Activated CD4-positive, alpha-beta T cell treated with anti-CD3 and anti-CD28 coated beads, Interleukin-2, amount 50 U/mL, for 16 hours (primary cell): ENCODE measurements at regions not wholly inside any gene's neighbourhood (a gene's known extent, or its start where the extent isn't known, plus 50 kb on each side); places are given as distances from the start of the nearest gene placed in this dataset.

Experiments
- DNase-seq: peaks from one replicate; pipeline ENCODE4 v3.0.0-alpha.2; 2020

DNA sequence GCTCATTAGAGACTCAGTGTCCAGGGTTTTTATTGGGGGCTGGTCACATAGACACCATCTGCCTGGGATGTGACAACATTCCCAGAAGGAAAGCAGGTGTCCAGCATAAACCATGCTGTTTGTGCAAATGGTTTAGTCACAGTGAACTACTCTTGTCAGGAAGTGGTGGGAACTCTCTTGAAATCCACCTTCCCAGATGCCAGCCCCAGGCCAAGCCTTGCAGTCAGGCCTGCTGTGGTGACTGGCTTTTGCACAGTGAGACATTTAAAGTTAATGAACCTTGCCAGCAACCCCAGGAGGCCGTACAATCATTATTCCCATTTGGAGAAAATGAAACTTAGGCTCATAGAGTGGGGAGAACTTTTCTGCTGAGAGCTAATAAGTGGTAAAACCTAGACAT, 242.5 kb upstream of the KCNG1 start:
- DNase-seq: no peak

- no peak for DNase-seq
These were observed 239.3 kb upstream of the KCNG1 start for GRCh38 chr20:51262240-51262639.

GRCh38 chr20:51259455-51259854, 236.5 kb upstream of the KCNG1 start:
- DNase-seq: no peak

GRCh38 chr20:51258582-51259165, 235.8 kb upstream of the KCNG1 start:
- DNase-seq: no peak

DNA sequence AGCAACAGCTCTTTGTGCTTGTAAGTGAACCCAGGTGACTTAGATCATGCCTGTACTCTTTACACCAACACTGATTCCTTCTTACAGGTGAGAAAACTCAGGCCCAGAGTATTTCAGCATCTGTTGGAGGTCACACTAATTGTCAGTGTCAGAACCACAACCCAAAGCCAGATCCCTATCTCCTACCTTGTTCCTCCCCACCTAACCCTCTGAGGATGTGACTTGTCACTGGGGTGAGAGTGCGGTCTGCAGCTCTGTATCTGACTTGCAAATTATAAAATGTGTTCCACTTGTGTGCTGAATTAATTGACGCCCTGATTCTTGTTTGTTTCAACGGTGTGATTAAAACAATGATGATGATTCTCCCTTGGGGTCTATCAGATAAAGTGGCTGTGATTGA, 232.5 kb upstream of the KCNG1 start:
- DNase-seq: no peak

- no peak for DNase-seq
These were observed 230.4 kb upstream of the KCNG1 start for GRCh38 chr20:51253280-51253679.

DNA sequence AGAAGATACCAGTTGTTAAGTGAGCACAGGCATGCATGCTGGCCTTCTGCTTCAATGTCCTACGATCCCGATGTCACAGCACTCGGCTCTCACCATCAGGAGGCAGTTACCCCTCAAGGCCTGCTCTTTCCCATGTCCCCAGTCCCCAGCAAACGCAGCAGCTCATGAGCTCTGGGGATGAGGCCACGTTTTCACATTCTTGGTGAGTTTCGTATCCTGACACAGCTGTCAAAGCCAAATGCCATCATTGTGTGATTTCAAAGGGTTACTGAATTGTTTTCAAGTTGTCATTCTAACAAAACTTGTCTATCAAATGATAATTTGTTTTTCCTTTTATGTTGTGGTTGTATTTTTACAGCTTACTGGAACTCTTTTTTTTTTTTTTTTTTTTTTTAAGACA, 226.9 kb upstream of the KCNG1 start:
- DNase-seq: no peak

- no peak for DNase-seq
These were observed 226.3 kb upstream of the KCNG1 start for GRCh38 chr20:51249215-51249614.

GRCh38 chr20:51244466-51244865, 221.6 kb upstream of the KCNG1 start:
- no peak for DNase-seq

DNA sequence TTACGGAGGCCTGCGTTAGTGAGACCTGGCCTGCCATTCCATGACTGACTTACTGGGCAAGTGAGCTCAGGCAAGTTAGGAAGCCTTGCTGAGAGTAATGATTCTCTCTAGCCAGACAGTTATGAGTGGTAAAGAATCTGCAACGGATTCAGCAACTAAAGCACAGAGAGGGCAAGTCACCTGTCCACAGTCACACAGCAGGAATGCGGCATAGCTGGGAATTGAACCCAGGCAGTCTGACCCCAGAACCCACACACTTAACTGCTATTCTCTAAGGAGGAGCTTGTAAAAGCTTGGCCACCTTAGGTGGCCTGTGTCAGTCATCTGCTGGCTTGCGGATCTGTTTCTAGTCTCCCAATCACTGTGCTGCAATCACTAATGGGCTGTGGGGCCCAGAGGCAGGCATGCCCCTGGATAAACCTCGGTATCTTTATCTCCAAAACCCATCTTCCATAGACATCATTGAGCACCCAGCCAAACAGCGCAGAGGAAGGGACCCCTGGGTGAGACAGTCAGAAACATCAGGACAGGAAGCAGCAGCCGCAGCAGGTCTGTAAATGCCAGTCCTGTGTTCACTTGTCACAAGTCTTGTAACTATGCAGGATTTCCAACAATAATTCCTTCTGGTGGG, 215.9 kb upstream of the KCNG1 start:
- no peak for DNase-seq

DNA sequence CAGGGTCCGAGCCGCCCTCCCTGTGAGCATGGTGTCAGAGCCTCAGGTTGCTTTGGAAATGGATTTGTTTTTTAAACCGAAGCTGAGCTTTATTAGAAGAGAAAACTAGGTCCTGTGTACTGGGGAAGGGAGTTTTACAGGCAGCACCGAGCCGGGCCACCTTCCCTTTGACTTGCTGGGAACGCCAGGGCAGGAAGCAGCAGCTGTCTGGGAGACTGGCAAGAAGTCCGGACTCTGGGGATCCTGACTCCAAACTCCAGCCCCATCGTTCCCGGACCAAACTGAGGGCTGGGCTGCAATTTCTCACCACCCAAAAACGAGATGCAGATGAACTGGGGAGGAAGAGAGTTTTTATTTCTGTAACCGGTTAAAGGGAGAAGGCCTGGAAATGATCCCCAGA, 214.9 kb upstream of the KCNG1 start:
- no peak for DNase-seq

DNA sequence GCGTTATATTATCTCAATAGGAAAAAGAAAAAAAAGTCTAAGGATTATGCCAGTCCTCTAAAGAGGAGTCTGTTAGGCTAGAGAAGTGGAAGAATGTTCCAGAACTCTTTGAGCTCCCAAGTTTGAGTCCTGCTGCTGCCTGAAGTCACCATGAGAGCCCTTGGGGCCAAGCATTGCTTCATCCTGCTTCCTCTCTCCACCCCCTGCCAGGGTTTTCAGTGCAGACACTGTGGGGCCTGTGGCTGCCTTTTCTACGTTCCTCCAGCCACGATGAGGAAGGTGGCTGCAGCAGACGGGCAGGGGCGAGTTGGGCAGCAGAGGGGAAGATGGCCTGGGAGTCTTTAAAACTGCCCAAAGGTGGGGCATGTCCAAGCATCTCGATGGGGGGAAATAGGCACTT, 214.4 kb upstream of the KCNG1 start:
- DNase-seq: no peak

- no peak for DNase-seq
These were observed 213.5 kb upstream of the KCNG1 start for GRCh38 chr20:51236421-51236820.

DNA sequence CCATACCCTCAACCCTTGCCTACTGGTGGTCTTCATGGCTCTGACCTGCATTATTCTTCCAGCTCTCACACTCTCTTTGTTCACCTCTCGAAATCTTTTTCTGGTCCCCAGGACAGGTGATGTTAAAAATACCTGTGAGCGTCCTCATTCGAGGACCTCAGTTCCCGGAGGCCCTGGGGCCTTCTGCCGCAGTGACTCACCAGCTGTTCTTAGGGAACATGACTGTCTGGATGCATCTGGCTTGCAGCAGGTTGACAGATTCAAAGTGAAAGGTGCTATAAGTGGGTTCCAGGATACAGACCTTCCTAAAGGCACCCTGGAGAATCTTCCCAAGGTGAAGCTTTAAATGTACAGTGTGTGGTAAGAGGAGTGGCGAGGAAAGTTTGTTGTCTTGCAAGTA, 210.4 kb upstream of the KCNG1 start:
- no peak for DNase-seq

- DNase-seq: no peak
These were observed 207.8 kb upstream of the KCNG1 start for GRCh38 chr20:51230727-51231126.

DNA sequence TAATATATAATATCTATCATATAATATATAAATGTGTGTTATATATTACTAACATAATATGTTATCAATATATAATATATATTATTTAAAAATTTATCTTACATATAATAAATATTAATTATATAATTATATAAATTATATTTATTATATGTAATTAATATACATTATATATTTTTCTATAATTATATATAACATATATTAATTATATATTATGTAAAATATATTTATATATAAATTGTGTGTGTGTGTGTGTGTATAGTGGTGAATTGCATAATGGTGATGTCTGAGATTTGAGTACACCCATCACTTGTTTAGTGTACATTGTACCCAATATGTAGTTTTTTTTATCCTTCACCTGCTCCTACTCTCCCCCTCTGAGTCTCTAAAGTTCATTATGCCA, 205.9 kb upstream of the KCNG1 start:
- DNase-seq: no peak

GRCh38 chr20:51227744-51228143, 204.8 kb upstream of the KCNG1 start:
- DNase-seq: no peak

DNA sequence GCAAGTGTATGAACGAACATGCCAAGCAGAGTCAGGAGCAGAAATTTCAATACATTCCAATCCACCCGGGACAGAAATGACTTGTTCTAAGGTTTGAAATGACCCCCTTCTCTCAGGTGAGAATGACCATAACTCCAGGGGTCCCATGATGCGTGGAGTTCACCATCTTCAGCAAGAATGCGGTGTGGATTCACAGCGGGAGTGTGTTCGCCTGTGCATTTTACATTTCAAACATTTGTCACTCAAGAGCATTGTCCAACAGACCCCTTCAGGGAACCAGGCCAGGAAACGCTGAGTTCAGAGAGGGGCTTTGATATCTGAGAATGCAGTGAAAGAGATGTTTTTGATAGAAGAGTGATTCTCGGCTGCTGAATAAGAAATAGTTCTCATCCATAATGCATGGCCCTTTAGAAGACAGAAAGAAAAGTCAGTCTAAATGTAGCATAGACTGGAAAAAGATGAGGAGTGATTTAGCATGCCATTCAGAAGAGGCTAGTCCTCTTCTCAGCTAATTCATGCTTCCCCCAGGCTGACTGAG, 200.3 kb upstream of the KCNG1 start:
- DNase-seq: no peak

DNA sequence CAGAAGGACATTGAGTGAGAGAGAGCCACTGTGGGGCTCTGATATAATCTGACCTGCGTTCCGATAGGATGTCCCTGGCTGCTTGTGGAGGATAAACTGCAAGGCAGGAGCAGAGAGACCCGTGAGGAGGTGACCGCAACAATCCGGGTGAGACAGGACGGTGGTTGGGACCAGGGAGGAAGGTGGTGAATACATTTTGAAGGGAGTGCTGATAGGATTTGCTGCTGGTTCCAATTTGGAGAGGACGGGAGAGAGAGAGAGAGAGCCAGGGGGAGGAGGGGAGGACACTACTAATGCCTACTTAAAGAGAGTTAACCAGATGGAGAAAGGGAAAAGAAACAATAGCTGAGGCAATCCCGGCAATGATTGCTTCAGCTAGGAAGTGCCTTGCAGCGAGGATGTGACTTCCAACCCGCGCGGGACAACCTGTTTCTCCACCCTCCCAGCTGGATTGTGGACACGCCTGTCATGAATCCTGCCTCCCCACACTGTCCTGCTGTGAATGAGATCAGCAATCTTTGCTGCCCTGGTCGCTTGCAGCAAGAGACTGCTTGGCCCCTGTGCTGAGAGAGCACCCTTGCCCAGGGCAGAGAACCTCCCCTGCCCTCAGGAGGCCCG, 199.0 kb upstream of the KCNG1 start:
- DNase-seq: no peak

DNA sequence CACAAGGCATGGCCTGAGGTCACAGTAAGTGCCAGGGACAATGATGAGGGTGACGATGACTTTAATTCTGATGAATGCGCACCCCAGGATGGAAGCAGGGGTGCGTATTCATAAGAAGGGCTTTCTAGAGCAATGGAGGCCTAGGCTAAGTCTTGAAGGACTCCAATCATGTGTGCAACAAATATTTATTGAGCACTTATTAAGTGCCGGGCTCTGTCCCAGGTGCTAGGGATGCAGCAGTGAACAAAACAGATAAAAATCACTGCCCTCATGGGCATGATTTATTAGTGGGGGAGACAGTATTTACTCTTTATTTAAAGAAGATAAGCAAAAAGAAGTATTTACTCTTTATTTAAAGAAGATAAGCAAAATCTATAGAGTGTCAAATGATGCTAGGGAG, 198.2 kb upstream of the KCNG1 start:
- DNase-seq: no peak

DNA sequence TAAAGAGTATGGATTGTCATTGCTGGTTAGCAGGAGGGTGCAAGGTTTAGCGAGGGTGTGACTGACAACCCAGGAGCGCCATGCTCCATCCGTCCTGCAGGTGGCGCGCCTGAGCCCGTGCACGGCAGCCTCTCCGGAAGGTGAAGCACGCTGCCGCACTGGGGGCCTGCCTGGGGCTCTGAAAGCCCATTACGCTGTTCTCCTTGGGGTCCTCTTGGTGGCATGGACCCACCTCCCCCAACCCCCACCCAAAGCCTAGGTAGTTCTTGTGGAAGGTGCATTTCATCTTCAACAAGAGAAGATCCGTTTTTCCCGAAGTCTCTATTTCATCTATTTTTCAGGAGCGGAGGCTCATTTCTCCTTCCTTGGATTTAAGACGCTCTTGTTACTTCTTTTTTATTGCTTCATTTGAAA, 197.4 kb upstream of the KCNG1 start:
- peak; percentile 61 for DNase-seq

- DNase-seq: no peak
These were observed 196.6 kb upstream of the KCNG1 start for GRCh38 chr20:51219544-51219943.

DNA sequence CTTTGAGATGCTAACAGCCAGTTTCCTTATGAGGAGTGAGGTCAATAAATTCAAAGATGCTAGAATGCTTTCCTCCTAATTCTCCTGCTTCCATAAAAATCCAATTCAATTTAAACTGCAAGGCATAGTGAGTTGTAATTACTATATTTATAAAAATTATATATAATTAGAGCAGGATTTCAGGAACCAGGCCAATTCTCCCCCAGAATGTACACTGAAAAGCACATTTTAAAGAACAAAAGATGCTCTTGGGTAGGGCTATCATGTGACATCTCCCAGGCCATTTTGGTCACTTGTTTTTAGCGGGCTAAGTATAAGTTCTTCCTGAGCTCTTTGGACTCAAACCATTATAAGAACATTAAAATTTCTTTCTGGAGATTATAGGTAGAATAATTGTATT, 195.7 kb upstream of the KCNG1 start:
- DNase-seq: no peak

GRCh38 chr20:51217347-51218045, 194.6 kb upstream of the KCNG1 start:
- DNase-seq: no peak
